DND-41 (cell line): ENCODE measurements at regions not wholly inside any gene's neighbourhood (a gene's known extent, or its start where the extent isn't known, plus 50 kb on each side); places are given as distances from the start of the nearest gene placed in this dataset.

ENCODE experiments used
- EZH2 ChIP-seq: IDR thresholded peaks from 3 replicates; pipeline ENCODE4 v1.6.1; 2012; ENCODE audit warnings: borderline replicate concordance, low read depth, mild to moderate bottlenecking, moderate library complexity, low read length, inconsistent platforms; ENCODE audit not compliant: severe bottlenecking
- TF ChIP-seq, protein P1 (sequence below): IDR thresholded peaks from 2 replicates; pipeline ENCODE4 v1.5.1; 2012; ENCODE audit warnings: borderline replicate concordance, low read length, moderate library complexity, mild to moderate bottlenecking; ENCODE audit not compliant: poor library complexity, severe bottlenecking; ENCODE audit errors: extremely low read depth

- TF ChIP-seq, protein P1, sequence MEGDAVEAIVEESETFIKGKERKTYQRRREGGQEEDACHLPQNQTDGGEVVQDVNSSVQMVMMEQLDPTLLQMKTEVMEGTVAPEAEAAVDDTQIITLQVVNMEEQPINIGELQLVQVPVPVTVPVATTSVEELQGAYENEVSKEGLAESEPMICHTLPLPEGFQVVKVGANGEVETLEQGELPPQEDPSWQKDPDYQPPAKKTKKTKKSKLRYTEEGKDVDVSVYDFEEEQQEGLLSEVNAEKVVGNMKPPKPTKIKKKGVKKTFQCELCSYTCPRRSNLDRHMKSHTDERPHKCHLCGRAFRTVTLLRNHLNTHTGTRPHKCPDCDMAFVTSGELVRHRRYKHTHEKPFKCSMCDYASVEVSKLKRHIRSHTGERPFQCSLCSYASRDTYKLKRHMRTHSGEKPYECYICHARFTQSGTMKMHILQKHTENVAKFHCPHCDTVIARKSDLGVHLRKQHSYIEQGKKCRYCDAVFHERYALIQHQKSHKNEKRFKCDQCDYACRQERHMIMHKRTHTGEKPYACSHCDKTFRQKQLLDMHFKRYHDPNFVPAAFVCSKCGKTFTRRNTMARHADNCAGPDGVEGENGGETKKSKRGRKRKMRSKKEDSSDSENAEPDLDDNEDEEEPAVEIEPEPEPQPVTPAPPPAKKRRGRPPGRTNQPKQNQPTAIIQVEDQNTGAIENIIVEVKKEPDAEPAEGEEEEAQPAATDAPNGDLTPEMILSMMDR = no peak
- TF ChIP-seq EZH2 = no peak
Observed at GRCh38 chr2:45237128-45237527, 227.9 kb upstream of the SIX2 start.
